Upper lobe of right lung (tissue), 1 donor: ENCODE measurements at regions not wholly inside any gene's neighbourhood (a gene's known extent, or its start where the extent isn't known, plus 50 kb on each side); places are given as distances from the start of the nearest gene placed in this dataset.

Experiments used
- ATAC-seq: fragments of 200-7000 bp; cut with Tn5 transposase; one replicate; pipeline ENCODE4 v1.9.1; 2020; ENCODE audit warnings: mild to moderate bottlenecking, moderate library complexity
- DNase-seq: peaks from one replicate; pipeline ENCODE4 v3.0.0-alpha.2; 2020
- H3K27ac ChIP-seq: fragments of 200-600 bp; one replicate; pipeline ENCODE4 v1.8.0; 2022
- H3K27me3 ChIP-seq: fragments of 200-600 bp; one replicate; pipeline ENCODE4 v1.8.0; 2022; ENCODE audit warnings: mild to moderate bottlenecking
- H3K36me3 ChIP-seq: fragments of 200-600 bp; one replicate; pipeline ENCODE4 v1.8.0; 2022
- H3K4me1 ChIP-seq: fragments of 200-600 bp; one replicate; pipeline ENCODE4 v1.8.0; 2022
- H3K4me3 ChIP-seq: fragments of 200-600 bp; one replicate; pipeline ENCODE4 v1.8.0; 2022; ENCODE audit warnings: mild to moderate bottlenecking
- H3K9me3 ChIP-seq: fragments of 200-600 bp; one replicate; pipeline ENCODE4 v1.8.0; 2022
- intact Hi-C: fragments of 100-400 bp; cut with DNase I; formaldehyde crosslinking; loops from one replicate; pipeline ENCODE4 v1.11.0; 2022
- TF ChIP-seq, protein P1 (sequence below): fragments of 200-600 bp; IDR thresholded peaks from one replicate; pipeline ENCODE4 v1.8.0; 2022; ENCODE audit warnings: antibody characterized with exemption
- donor health status: DM: no; HTN: yes; CAD: no; lungs with severe emphysema.

DNA sequence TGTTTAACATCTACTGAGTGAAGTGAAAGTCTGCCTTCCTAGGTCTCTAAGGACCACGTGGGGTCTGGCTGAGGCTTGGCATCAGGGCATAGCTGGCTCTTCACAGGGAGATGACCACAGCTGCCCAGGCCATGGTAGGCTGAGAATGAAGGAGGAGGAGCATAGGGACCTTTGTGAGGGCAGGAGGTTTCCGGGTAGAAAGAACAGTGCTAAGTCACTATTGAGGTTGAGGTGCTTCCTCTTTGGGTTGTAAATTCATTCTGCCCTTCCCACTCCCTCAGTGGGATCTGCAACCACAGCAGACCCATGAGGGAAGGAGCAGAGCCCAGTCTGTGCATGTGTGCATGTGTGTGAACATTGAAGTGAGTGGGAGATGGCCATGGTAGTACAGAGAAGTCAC, 909.6 kb downstream of the VRK1 start:
- H3K4me3 ChIP-seq, result no peak overlapping the region
- no peaks in the 10 kb centered on the region for H3K9me3 ChIP-seq
- DNase-seq (no peak), ATAC-seq (peak; percentile 33)
- intact Hi-C loops, result no loop called here
- TF ChIP-seq, protein P1, sequence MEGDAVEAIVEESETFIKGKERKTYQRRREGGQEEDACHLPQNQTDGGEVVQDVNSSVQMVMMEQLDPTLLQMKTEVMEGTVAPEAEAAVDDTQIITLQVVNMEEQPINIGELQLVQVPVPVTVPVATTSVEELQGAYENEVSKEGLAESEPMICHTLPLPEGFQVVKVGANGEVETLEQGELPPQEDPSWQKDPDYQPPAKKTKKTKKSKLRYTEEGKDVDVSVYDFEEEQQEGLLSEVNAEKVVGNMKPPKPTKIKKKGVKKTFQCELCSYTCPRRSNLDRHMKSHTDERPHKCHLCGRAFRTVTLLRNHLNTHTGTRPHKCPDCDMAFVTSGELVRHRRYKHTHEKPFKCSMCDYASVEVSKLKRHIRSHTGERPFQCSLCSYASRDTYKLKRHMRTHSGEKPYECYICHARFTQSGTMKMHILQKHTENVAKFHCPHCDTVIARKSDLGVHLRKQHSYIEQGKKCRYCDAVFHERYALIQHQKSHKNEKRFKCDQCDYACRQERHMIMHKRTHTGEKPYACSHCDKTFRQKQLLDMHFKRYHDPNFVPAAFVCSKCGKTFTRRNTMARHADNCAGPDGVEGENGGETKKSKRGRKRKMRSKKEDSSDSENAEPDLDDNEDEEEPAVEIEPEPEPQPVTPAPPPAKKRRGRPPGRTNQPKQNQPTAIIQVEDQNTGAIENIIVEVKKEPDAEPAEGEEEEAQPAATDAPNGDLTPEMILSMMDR, result no peak
- H3K4me1 ChIP-seq, result no peaks in the 10 kb centered on the region
- no peaks in the 10 kb centered on the region for H3K27me3 ChIP-seq
- H3K36me3 ChIP-seq, result no peaks in the 10 kb centered on the region
- H3K27ac ChIP-seq, result no peak overlapping the region

DNA sequence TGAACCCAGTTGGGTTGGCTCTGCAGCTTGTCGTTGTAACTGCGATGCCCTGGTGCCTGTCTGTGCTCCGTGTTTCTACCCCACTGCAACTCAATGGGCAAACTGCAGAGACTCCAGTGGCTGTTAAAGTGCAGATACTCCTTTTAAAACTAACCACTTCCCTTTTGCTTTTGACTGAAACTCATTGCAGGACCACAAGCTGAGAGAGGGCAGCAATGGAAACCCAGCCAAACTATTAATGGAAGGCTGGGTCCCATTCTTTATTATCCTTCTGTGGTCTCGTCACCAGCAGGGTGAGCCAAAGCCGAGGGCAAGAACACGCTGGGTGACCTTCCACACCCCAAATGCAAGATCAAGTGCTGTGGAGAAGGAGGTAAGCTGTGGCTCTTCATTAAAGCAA, 910.4 kb downstream of the VRK1 start:
- no peaks in the 10 kb centered on the region for H3K9me3 ChIP-seq
- H3K27ac ChIP-seq, result no peak overlapping the region
- H3K36me3 ChIP-seq, result no peaks in the 10 kb centered on the region
- intact Hi-C loops, result no loop called here
- DNase-seq (no peak), ATAC-seq (peak; percentile 8)
- TF ChIP-seq, protein P1, result no peak
- H3K4me1 ChIP-seq, result no peaks in the 10 kb centered on the region
- no peak overlapping the region for H3K4me3 ChIP-seq
- H3K27me3 ChIP-seq, result no peaks in the 10 kb centered on the region

DNA sequence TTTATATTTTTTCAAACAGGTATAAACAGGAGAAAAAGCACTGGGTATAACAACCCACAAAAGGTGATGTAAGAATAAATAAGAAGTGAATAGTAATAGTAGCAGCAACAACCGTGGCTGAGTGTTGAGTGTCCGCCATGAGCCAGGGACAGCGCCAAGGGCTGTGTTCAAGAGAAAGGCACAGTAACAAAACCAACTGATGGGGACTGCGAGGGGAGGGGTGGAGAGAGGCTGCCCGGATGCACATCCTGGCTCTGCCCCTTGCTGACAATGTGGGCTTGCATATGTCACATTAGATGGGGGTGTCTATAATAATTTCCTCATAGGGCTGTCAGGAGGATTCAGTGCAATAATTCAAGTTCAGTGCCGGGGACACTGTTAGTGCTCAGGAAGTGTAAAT, 912.4 kb downstream of the VRK1 start:
- H3K27ac ChIP-seq, result no peak overlapping the region
- intact Hi-C loops, result no loop called here
- ATAC-seq, result no peak
- no peak for DNase-seq
- TF ChIP-seq, protein P1, result no peak
- H3K9me3 ChIP-seq, result no peaks in the 10 kb centered on the region
- H3K4me1 ChIP-seq, result no peaks in the 10 kb centered on the region
- H3K27me3 ChIP-seq, result no peaks in the 10 kb centered on the region
- H3K36me3 ChIP-seq, result no peaks in the 10 kb centered on the region
- H3K4me3 ChIP-seq, result no peak overlapping the region

DNA sequence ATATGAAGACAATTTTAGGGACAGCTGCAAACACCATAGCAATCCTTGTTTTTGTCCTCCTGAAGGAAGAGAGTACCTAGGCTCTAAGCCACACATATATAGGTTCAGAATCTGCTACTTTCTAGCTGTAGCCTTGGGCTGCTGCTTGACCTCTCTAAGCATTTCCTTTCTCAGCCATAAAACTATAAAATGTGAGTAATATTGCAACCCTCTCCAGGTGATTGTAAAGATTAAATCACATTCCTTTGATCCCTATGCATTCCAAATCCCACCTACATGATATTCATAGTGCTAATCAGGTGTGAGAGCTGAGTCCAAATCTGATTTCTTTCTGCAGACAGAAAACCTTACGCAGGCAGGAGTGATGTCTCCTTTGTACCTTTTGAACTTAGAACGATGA, 913.5 kb downstream of the VRK1 start:
- intact Hi-C loops, result no loop called here
- Histone ChIP-seq H3K36me3 (no peaks in the 10 kb centered on the region), H3K27ac (no peak overlapping the region), H3K4me1 (no peaks in the 10 kb centered on the region), H3K4me3 (no peak overlapping the region), H3K9me3 (no peaks in the 10 kb centered on the region), H3K27me3 (no peaks in the 10 kb centered on the region)
- TF ChIP-seq, protein P1, result no peak
- ATAC-seq (no peak), DNase-seq (no peak)

DNA sequence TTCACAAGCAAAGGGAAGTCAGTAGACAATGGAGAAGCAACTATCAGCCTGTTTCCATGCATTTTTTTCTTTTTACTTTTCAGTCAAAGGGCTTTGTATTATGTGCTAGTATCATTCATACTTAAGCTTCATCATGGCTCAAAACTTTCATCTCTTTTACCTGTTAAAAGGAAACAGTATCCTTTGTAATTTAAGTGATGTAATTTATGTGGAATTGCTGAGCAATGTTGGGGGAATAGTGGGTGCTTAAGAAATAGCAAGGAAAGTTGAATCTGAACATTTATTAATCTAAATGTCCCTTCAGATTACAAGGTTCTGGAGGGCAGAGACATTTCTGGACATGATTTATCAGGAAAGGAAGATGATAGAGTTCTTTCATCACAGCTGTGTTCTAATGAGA, 915.3 kb downstream of the VRK1 start:
- intact Hi-C loops, result no loop called here
- ATAC-seq, result no peak

DNA sequence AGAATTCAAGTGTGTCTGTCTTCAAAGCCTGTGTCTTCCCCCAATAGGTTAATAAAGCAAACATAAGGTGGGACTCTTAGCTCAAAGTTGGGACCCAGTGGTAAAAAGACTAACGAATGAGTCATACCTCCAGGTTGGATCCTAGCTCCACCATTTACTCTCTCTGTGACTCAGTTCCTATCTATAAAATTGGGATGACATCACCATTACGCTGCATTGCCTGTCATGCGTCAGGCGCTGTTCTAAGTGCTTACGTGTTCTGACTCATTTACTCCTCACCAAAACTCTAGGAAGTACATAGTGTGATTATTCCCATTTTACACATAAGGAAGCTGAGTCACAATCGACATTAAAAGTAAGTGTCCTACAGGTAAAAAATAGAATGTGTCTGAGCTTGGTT, 915.8 kb downstream of the VRK1 start:
- H3K4me1 ChIP-seq, result no peaks in the 10 kb centered on the region
- TF ChIP-seq, protein P1, result no peak
- no peak overlapping the region for H3K27ac ChIP-seq
- no peaks in the 10 kb centered on the region for H3K9me3 ChIP-seq
- no peak for ATAC-seq
- no peak for DNase-seq
- no peaks in the 10 kb centered on the region for H3K36me3 ChIP-seq
- intact Hi-C loops, result no loop called here
- H3K4me3 ChIP-seq, result no peak overlapping the region
- H3K27me3 ChIP-seq, result no peaks in the 10 kb centered on the region

More for the DNA sequence above, 915.3 kb downstream of the VRK1 start:
- H3K4me3 ChIP-seq, result no peak overlapping the region
- no peak for DNase-seq
- no peaks in the 10 kb centered on the region for H3K36me3 ChIP-seq
- H3K27me3 ChIP-seq, result no peaks in the 10 kb centered on the region
- TF ChIP-seq, protein P1, result no peak
- H3K27ac ChIP-seq, result no peak overlapping the region
- H3K4me1 ChIP-seq, result no peaks in the 10 kb centered on the region
- no peaks in the 10 kb centered on the region for H3K9me3 ChIP-seq
